Cardiac fibroblast (primary cell): ENCODE measurements at regions not wholly inside any gene's neighbourhood (a gene's known extent, or its start where the extent isn't known, plus 50 kb on each side); places are given as distances from the start of the nearest gene placed in this dataset.

Experiments
- DNase-seq, 2 donors: peaks; one replicate each; pipeline versions ENCODE4 v3.0.0 to v3.0.0-alpha.2; 2010; ENCODE audit warnings: low read depth in 2 of 2
- H3K4me3 ChIP-seq, 2 donors: replicated peaks in 1 of 2; 1 replicate in 1 of 2; 2 replicates in 1 of 2; pipeline ENCODE4 v1.5.1; 2011; ENCODE audit warnings: low read depth in 2 of 2, low read length in 2 of 2, mild to moderate bottlenecking in 2 of 2, moderate library complexity in 1 of 2
- TF ChIP-seq, protein P1 (sequence below): IDR thresholded peaks from one replicate; pipeline ENCODE4 v1.5.1; 2011; ENCODE audit warnings: low read depth, mild to moderate bottlenecking, low read length, inconsistent platforms

DNA sequence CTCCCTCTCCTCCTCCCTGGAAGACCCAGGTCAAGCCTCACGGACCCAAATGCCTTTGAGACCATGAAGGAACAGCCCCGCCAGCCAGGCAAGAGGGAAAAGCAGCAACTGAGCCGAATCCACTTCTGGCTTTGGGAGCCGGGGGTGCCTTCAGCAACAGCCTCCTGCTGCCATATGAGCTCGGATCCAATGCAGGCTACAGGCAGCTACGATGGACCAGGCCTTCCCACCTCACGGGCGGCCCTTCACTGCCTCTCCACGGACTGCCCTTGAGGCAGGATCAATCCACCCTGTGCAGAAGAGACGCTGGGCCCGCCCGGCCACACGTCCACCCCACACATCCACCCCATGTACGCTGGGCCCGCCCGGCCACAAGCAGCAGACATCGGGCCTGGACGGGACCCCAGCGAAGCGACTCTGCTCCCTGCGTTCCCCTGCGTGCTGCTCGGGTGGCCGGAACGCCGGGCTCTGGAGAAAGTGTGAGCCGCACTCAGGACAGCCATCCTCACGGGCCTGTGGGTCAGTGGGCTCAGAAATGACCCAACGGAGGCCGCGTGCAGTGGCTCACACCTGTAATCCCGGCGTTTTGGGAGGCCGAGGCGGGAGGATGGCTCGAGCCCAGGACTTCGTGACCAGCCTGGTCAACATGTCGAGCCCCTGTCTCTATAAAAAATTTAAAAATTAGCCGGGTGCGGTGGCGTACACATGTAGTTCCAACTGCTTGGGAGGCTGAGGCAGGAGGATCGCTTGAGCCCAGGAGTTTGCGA, 82.0 kb downstream of the FOXL3 start:
- H3K4me3 ChIP-seq = no peak overlapping the region
- TF ChIP-seq, protein P1, sequence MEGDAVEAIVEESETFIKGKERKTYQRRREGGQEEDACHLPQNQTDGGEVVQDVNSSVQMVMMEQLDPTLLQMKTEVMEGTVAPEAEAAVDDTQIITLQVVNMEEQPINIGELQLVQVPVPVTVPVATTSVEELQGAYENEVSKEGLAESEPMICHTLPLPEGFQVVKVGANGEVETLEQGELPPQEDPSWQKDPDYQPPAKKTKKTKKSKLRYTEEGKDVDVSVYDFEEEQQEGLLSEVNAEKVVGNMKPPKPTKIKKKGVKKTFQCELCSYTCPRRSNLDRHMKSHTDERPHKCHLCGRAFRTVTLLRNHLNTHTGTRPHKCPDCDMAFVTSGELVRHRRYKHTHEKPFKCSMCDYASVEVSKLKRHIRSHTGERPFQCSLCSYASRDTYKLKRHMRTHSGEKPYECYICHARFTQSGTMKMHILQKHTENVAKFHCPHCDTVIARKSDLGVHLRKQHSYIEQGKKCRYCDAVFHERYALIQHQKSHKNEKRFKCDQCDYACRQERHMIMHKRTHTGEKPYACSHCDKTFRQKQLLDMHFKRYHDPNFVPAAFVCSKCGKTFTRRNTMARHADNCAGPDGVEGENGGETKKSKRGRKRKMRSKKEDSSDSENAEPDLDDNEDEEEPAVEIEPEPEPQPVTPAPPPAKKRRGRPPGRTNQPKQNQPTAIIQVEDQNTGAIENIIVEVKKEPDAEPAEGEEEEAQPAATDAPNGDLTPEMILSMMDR = no peak
- DNase-seq = no peak

DNA sequence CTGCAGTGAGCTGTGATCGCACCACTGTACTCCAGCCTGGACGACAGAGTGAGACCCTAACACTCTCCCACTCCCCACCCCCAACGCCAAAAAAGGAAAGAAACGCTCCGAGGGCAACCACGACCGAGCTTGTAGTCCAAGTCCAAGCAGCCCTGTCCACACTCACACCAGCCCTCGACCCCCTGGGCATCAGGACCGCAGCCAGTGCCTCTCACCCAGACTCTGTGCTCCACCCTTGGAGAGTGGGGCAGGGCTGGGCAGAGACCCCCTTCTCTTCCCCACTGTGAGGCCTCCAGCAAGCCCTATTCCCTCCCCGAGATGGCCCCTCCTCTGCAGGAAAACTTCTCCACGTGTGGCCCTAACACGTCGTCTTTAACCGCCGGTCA, 82.6 kb downstream of the FOXL3 start:
- DNase-seq = no peak
- no peak overlapping the region for H3K4me3 ChIP-seq
- TF ChIP-seq, protein P1 = no peak

- no peak for DNase-seq
- H3K4me3 ChIP-seq = no peak overlapping the region
- TF ChIP-seq, protein P1 = no peak
These were observed 83.2 kb downstream of the FOXL3 start for GRCh38 chr7:372932-373791.

DNA sequence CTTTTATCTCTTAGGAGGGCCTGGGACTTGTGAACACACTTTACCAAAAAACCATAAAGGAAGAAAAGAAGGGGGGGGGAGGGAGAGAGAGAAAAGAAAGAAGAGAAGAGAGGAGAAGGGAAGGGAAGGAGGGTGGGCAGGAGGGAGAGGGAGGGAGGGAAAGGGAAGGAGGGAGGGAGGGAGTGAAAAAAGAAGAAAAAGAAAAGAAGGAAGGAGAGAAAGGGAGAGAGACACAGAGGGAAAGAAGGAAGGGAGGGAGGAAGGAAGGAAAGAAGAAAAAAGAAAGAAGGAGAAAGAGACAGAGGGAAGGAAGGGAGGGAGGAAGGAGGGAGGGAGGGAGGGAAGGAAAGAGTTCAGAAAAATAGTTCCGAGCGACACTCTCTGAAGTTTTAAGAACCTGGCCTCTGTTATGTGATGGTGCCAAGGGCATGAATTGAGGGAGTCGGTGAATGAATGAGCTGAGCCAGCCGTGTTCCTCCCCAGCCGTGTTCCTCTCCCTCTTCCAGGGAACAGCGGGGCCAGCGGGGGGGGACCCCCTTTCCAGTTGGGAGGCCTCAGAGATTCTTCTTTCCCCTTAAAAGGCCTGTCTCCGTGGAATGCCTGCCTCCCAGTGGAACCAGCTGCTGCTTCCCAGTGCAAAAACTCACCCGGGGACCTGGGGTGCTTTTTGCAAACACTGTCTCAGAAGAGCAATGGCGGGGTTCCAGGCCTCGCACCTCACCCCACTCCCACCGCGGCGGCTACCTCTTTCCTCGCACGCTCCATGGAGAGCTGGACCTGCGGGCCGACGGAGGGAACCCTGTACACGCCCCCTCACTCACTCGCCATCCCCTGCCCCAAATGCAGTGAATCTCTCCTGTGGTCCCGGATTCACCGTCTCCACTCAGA, 84.1 kb downstream of the FOXL3 start:
- no peak overlapping the region for H3K4me3 ChIP-seq
- TF ChIP-seq, protein P1 = no peak
- no peak for DNase-seq

GRCh38 chr7:374706-375311, 84.8 kb downstream of the FOXL3 start:
- H3K4me3 ChIP-seq = no peak overlapping the region
- TF ChIP-seq, protein P1 = no peak
- DNase-seq = no peak

GRCh38 chr7:375321-375831, 85.4 kb downstream of the FOXL3 start:
- TF ChIP-seq, protein P1 = no peak
- no peak for DNase-seq
- no peak overlapping the region for H3K4me3 ChIP-seq
